LNCaP clone FGC (cell line): ENCODE measurements at regions not wholly inside any gene's neighbourhood (a gene's known extent, or its start where the extent isn't known, plus 50 kb on each side); places are given as distances from the start of the nearest gene placed in this dataset.
"Not testable (repeated sequence)": the region's sequence is repeated elsewhere in the genome, so short reads cannot be mapped to it uniquely, and the experiment has no call there.

Experiments used
- DNase-seq: peaks from one replicate; pipeline ENCODE4 v3.0.0-alpha.2; 2011; ENCODE audit warnings: low read depth
- H3K4me3 ChIP-seq: 2 replicates; pipeline ENCODE4 v1.5.1; 2011; ENCODE audit warnings: mild to moderate bottlenecking, low read depth, low read length, control low read depth
- TF ChIP-seq, protein P1 (sequence below): IDR thresholded peaks from 2 replicates; pipeline ENCODE4 v1.5.1; 2012; ENCODE audit warnings: mild to moderate bottlenecking; ENCODE audit not compliant: control insufficient read depth, insufficient read depth; ENCODE audit errors: extremely low read depth

DNA sequence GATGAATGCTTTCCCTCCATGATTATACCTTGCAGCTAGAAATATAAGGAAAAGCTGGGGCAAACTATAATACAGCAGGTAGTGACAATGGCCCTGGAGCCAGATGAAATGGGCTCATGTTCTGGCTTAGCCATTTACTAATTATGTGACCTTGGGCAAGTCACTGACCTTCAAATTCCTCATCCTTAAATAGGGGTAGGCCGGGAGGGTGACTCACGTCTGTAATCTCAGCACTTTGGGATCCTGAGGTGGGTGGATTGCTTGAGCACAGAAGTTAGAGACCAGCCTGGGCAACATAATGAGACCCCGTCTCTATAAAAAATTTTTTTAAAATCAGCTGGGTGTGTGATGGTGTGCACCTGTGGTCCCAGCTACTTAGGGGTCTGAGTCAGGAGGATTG is 155.4 kb downstream of the C12orf75 start:
- DNase-seq: no peak
- H3K4me3 ChIP-seq: no peak overlapping the region
- TF ChIP-seq, protein P1, sequence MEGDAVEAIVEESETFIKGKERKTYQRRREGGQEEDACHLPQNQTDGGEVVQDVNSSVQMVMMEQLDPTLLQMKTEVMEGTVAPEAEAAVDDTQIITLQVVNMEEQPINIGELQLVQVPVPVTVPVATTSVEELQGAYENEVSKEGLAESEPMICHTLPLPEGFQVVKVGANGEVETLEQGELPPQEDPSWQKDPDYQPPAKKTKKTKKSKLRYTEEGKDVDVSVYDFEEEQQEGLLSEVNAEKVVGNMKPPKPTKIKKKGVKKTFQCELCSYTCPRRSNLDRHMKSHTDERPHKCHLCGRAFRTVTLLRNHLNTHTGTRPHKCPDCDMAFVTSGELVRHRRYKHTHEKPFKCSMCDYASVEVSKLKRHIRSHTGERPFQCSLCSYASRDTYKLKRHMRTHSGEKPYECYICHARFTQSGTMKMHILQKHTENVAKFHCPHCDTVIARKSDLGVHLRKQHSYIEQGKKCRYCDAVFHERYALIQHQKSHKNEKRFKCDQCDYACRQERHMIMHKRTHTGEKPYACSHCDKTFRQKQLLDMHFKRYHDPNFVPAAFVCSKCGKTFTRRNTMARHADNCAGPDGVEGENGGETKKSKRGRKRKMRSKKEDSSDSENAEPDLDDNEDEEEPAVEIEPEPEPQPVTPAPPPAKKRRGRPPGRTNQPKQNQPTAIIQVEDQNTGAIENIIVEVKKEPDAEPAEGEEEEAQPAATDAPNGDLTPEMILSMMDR: no peak

DNA sequence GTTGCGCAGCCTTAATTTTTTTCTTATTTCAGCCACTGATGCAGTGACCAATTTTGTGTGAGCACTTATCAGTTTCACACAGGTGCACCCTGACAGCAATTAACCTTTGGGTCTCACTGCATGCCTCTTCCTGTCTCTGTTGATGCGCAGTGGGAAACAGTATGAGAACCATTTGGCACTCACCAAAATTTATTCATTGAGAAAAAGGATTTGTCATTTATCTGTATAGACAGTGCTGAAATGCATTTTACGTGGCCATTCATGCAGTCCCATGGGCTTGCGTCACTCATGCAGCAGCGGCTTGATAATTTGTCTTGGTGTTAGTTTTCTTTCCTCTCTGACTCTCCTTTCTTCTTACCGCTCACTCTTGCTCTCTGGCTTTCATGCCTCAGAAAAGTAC is 157.5 kb downstream of the C12orf75 start:
- TF ChIP-seq, protein P1: no peak
- DNase-seq: no peak
- H3K4me3 ChIP-seq: no peak overlapping the region

DNA sequence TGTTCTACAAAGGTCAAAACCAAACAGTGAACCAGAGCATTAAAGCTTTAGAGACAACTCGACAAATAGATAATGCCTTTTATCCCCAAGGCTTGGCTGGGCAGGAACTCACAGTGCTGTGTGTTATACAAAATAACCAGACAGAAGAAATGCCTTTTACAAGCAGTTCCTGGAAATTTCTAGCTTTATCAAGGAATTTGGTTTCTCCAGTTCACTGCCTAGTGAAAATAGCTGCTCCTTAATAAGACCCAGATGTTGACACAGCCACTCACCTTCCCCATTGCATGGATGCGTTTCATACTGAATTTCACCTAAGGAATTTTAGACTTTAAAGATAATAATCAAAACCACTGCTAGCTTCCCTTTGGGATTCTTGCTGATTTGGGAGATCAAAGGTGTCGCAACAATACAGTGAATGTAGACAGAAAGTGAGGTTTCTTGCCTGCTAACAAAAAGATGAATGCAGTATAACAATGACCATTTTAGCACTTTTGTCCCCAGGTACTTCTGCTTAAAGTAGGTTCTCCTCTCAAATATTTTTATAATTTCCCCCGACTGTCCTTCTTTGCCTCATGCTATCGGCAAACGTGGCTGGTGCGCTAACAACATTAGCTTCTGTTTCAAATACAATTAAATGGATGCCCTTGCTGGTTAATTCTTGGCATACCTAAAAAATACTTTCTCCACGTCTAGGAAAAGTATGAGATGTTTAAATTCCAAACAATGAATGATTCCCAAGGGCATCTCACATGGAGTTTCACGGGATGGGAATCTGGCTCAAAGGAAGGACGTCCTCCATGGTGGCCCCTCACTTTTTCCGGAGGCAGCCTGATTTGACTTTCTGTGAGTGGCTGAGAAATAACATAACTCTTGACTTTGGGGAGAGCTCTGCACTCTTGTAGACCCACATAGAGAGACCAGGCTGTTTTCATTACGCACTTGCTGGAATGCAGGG is 162.4 kb downstream of the C12orf75 start:
- TF ChIP-seq, protein P1: no peak
- DNase-seq: no peak
- no peak overlapping the region for H3K4me3 ChIP-seq

DNA sequence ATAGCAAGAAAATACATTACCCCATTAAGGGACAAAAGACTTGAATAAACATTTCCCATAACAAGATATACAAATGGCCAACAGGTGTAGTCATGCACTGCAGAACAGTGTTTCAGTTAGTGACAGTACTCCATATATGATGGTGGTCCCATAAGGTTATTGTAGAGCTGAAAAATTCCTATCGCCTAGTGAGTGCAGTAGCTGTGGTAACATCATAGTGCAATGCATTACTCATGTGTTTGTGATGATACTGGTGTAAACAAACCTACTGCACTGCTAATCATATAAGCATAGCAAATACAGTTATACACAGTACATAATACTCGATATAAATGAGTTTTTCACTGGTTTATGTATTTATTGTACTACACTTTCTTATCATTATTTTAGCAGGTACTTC is 168.7 kb downstream of the C12orf75 start:
- H3K4me3 ChIP-seq: no peak overlapping the region
- TF ChIP-seq, protein P1: no peak
- no peak for DNase-seq

DNA sequence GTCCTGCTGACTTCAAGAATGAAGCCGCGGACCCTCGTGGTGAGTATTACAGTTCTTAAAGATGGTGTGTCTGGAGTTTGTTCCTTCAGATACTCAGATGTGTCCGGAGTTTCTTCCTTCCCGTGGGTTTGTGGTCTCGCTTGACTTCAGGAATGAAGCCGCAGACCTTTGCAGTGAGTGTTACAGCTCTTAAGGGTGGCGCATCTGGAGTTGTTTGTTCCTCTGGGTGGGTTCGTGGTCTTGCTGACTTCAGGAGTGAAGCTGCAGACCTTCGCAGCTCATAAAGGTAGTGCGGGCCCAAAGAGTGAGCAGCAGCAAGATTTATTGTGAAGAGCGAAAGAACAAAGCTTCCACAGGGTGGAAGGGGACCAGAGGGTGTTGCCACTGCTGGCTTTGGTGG is 170.2 kb downstream of the C12orf75 start:
- not testable (repeated sequence) for H3K4me3 ChIP-seq, DNase-seq

DNA sequence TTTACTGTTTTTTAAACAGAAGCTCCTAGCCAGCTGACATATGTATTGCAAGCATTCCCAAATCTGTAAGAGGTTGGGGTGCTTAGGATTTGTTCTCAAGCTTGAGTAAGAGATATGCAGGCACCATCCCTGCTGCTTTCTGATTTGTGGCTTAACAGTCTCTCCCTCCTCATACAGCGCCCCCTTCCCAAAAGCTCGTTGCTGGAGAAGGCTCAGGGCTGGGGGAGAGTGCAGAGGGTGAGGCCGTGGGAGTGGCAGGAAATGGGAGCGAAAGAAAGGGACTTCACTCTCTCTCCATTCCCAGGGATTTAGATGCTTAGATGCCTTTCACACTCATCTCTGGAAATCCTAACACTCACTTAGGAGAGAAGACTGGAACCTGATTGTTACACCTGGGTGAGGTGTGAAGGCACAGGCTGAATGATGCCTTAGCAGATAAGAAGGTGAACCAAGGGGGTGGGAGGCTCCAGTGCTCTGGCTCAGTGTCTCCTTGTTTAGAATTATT is 172.0 kb downstream of the C12orf75 start:
- no peak for DNase-seq
- no peak overlapping the region for H3K4me3 ChIP-seq
- TF ChIP-seq, protein P1: no peak

DNA sequence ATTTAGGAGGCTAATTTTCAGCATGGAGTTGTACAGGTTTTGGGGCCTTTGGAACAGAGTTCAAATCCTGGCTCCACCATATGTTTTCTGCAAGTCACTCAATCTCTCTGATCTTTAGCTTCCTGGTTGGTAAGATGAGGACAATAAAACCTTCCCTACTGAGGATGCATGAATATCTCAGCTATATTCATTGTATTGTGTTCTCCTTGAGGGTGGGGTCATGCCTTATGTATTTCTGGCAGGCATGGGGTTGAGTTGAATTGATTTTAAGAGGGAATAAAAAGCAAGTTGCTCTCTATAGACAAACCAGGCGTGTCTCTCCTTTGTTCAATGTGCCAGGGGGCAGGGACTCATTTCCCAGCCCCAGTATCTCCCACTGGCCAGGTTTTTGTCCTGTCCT is 173.1 kb downstream of the C12orf75 start:
- TF ChIP-seq, protein P1: no peak
- DNase-seq: no peak
- H3K4me3 ChIP-seq: no peak overlapping the region
